GM12892 (cell line): ENCODE measurements at regions not wholly inside any gene's neighbourhood (a gene's known extent, or its start where the extent isn't known, plus 50 kb on each side); places are given as distances from the start of the nearest gene placed in this dataset.

ENCODE experiments used
- POLR2A ChIP-seq: IDR thresholded peaks from 2 replicates; pipeline ENCODE4 v1.6.1; 2011; ENCODE audit warnings: low read depth, low read length, control low read depth
- POLR2AphosphoS5 ChIP-seq: IDR thresholded peaks from 2 replicates; pipeline ENCODE4 v1.6.1; 2011; ENCODE audit warnings: low read depth, low read length, control low read depth
- TAF1 ChIP-seq: IDR thresholded peaks from 2 replicates; pipeline ENCODE4 v1.6.1; 2011; ENCODE audit warnings: low read depth, mild to moderate bottlenecking, control low read depth, low read length, borderline replicate concordance

DNA sequence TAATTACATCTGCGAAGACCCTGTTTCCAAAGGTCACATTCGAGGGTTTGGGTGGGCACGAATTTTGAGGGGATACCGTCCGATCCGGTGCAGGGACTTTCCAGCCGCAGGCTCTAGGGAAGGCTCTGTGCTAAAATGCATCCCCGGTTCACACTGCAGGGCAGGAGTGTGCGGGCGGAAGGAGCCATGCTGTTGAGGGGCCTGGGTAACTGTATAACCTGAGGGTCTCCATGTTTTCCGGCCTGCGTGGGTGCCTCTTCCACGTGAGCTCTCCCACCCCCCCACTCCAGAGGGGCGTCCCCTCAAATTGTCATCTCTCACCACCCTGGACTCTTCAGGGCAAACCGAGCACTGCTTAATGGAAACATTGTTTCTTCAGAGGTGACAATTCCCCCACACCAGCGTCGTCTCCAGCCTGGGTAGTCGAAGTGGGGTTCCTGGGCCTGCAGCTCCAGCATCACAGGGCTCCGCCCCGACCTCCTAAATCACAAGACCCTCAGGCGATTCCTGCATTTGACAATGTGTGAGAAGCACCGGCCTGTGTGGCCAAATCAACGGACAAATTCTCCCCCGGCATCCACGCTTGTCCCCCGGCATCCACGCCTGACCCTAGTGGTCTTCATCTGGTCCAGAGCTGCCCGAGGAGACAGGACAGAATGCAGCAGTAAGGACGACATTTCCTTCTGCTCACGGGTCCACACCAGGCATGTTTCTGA is 51.2 kb downstream of the FOXL3 start:
- TF ChIP-seq POLR2AphosphoS5 (no peak), POLR2A (no peak), TAF1 (no peak)
